Mammary epithelial cell (primary cell): ENCODE measurements at regions not wholly inside any gene's neighbourhood (a gene's known extent, or its start where the extent isn't known, plus 50 kb on each side); places are given as distances from the start of the nearest gene placed in this dataset.

Experiments used
- CTCF ChIP-seq, 2 donors: IDR thresholded peaks in 1 of 2; conservative IDR thresholded peaks in 1 of 2; 2 replicates each; pipeline ENCODE4 v1.5.1; 2011 to 2012; ENCODE audit warnings: inconsistent platforms in 2 of 2, low read length in 2 of 2, mild to moderate bottlenecking in 2 of 2, control low read depth in 1 of 2, low read depth in 1 of 2; ENCODE audit not compliant: insufficient read depth in 1 of 2; ENCODE audit errors: extremely low read depth in 1 of 2
- EZH2 ChIP-seq: IDR thresholded peaks from 2 replicates; pipeline ENCODE4 v1.6.1; 2012; ENCODE audit warnings: low read length, inconsistent platforms, borderline replicate concordance

- no peak for TF ChIP-seq CTCF (conservative IDR thresholded peaks at IDR 0.05 in 1 of 2, IDR thresholded peaks at IDR 0.05 in 1 of 2; ENCODE audit: extremely low read depth in 1 of 2, insufficient read depth in 1 of 2, low read depth in 1 of 2, low read length in 2 of 2)
- no peak for TF ChIP-seq EZH2
These were observed 606.8 kb downstream of the GBE1 start for GRCh38 chr3:81154611-81155143.
